H7 (cell line): ENCODE measurements at regions not wholly inside any gene's neighbourhood (a gene's known extent, or its start where the extent isn't known, plus 50 kb on each side); places are given as distances from the start of the nearest gene placed in this dataset.
"Not testable (repeated sequence)": the region's sequence is repeated elsewhere in the genome, so short reads cannot be mapped to it uniquely, and the experiment has no call there.

Experiments used
- DNase-seq: peaks from one replicate; pipeline ENCODE4 v3.0.0; 2012
- H3K27me3 ChIP-seq: 2 replicates; pipeline ENCODE4 v1.6.0; 2011; ENCODE audit warnings: mild to moderate bottlenecking, low read length; ENCODE audit not compliant: control insufficient read depth, insufficient read depth
- H3K36me3 ChIP-seq: replicated peaks from 2 replicates; pipeline ENCODE4 v1.5.1; 2011; ENCODE audit warnings: low read length; ENCODE audit not compliant: control insufficient read depth, insufficient read depth
- H3K4me3 ChIP-seq: 2 replicates; pipeline ENCODE4 v1.5.1; 2011; ENCODE audit warnings: low read depth, mild to moderate bottlenecking, control low read depth, low read length, moderate library complexity; ENCODE audit not compliant: insufficient read depth

- Histone ChIP-seq H3K36me3 (no peaks in the 10 kb centered on the region), H3K4me3 (no peak overlapping the region), H3K27me3 (no peaks in the 10 kb centered on the region)
- no peak for DNase-seq
Observed at GRCh38 chr3:166864473-166865467, 515.3 kb downstream of the ZBBX start.

- Histone ChIP-seq H3K4me3 (no peak overlapping the region), H3K27me3 (no peaks in the 10 kb centered on the region), H3K36me3 (no peaks in the 10 kb centered on the region)
- no peak for DNase-seq
Observed at GRCh38 chr3:166860217-166860616, 519.9 kb downstream of the ZBBX start.

GRCh38 chr3:166844329-166844728 is 535.8 kb downstream of the ZBBX start:
- no peak for DNase-seq
- Histone ChIP-seq H3K27me3 (no peaks in the 10 kb centered on the region), H3K4me3 (no peak overlapping the region), H3K36me3 (no peaks in the 10 kb centered on the region)

- DNase-seq, H3K4me3 ChIP-seq, H3K27me3 ChIP-seq, H3K36me3 ChIP-seq: not testable (repeated sequence)
Observed at GRCh38 chr3:166842784-166843183, 537.3 kb downstream of the ZBBX start.

- Histone ChIP-seq H3K4me3 (no peak overlapping the region), H3K36me3 (no peaks in the 10 kb centered on the region), H3K27me3 (no peaks in the 10 kb centered on the region)
- peak; percentile 49 for DNase-seq
Observed at GRCh38 chr3:166837535-166837934, 542.6 kb downstream of the ZBBX start.

- Histone ChIP-seq H3K27me3 (no peaks in the 10 kb centered on the region), H3K4me3 (no peak overlapping the region), H3K36me3 (no peaks in the 10 kb centered on the region)
- DNase-seq = no peak
Observed at GRCh38 chr3:166836836-166837235, 543.3 kb downstream of the ZBBX start.

GRCh38 chr3:166829896-166830295 is 550.2 kb downstream of the ZBBX start:
- no peak for DNase-seq
- Histone ChIP-seq H3K36me3 (no peaks in the 10 kb centered on the region), H3K27me3 (no peaks in the 10 kb centered on the region), H3K4me3 (no peak overlapping the region)

- H3K27me3 ChIP-seq = no peaks in the 10 kb centered on the region
- H3K4me3 ChIP-seq = no peak overlapping the region
- H3K36me3 ChIP-seq = no peaks in the 10 kb centered on the region
- DNase-seq = no peak
Observed at GRCh38 chr3:166818464-166818863, 561.6 kb downstream of the ZBBX start.

GRCh38 chr3:166817269-166817668 is 562.8 kb downstream of the ZBBX start:
- H3K36me3 ChIP-seq, DNase-seq, H3K4me3 ChIP-seq, H3K27me3 ChIP-seq: not testable (repeated sequence)

GRCh38 chr3:166810741-166811445 is 569.2 kb downstream of the ZBBX start:
- H3K4me3 ChIP-seq = no peak overlapping the region
- H3K27me3 ChIP-seq = no peaks in the 10 kb centered on the region
- peak; percentile 6 for DNase-seq
- H3K36me3 ChIP-seq = no peaks in the 10 kb centered on the region

GRCh38 chr3:166809520-166809919 is 570.6 kb downstream of the ZBBX start:
- Histone ChIP-seq H3K4me3 (no peak overlapping the region), H3K36me3 (no peaks in the 10 kb centered on the region), H3K27me3 (no peaks in the 10 kb centered on the region)
- no peak for DNase-seq

- no peak overlapping the region for H3K4me3 ChIP-seq
- DNase-seq = no peak
- H3K36me3 ChIP-seq = no peaks in the 10 kb centered on the region
Observed at GRCh38 chr3:166788936-166789335, 591.2 kb downstream of the ZBBX start.

GRCh38 chr3:166785876-166786275 is 594.2 kb downstream of the ZBBX start:
- H3K4me3 ChIP-seq = no peak overlapping the region
- no peaks in the 10 kb centered on the region for H3K27me3 ChIP-seq
- H3K36me3 ChIP-seq = no peaks in the 10 kb centered on the region
- no peak for DNase-seq

More at GRCh38 chr3:166788936-166789335, 591.2 kb downstream of the ZBBX start:
- H3K27me3 ChIP-seq = no peaks in the 10 kb centered on the region

- Histone ChIP-seq H3K4me3 (no peak overlapping the region), H3K36me3 (no peaks in the 10 kb centered on the region)
- DNase-seq = no peak
Observed at GRCh38 chr3:166783206-166783605, 596.9 kb downstream of the ZBBX start.

More at GRCh38 chr3:166783206-166783605, 596.9 kb downstream of the ZBBX start:
- no peaks in the 10 kb centered on the region for H3K27me3 ChIP-seq
